ENCODE measurements at regions not wholly inside any gene's neighbourhood (a gene's known extent, or its start where the extent isn't known, plus 50 kb on each side); places are given as distances from the start of the nearest gene placed in this dataset.

- no peak for DNase-seq
- H3K27me3 Mint-ChIP-seq (ENCODE audit: insufficient read depth): no peaks in the 10 kb centered on the region
- no peaks in the 10 kb centered on the region for H3K36me3 Mint-ChIP-seq (ENCODE audit: low read depth)
- no peak for TF ChIP-seq CTCF (IDR thresholded peaks at IDR 0.05)
- H3K9me3 Mint-ChIP-seq: peaks cover 8% of the 10 kb centered on the region
- no peak overlapping the region for H3K27ac Mint-ChIP-seq
- no peaks in the 10 kb centered on the region for H3K4me1 Mint-ChIP-seq (ENCODE audit: low read depth)
- no peak overlapping the region for H3K4me3 Mint-ChIP-seq
Observed at GRCh38 chr2:126480033-126480432, 175.9 kb upstream of the GYPC start.

GRCh38 chr2:126482582-126483464 lies 173.1 kb upstream of the GYPC start:
- TF ChIP-seq CTCF (IDR thresholded peaks at IDR 0.05): no peak
- H3K36me3 Mint-ChIP-seq (ENCODE audit: low read depth): no peaks in the 10 kb centered on the region
- no peak overlapping the region for H3K27ac Mint-ChIP-seq
- no peaks in the 10 kb centered on the region for H3K4me1 Mint-ChIP-seq (ENCODE audit: low read depth)
- no peaks in the 10 kb centered on the region for H3K27me3 Mint-ChIP-seq (ENCODE audit: insufficient read depth)
- no peak for DNase-seq
- H3K9me3 Mint-ChIP-seq: peaks cover 12% of the 10 kb centered on the region
- no peak overlapping the region for H3K4me3 Mint-ChIP-seq

- TF ChIP-seq CTCF (IDR thresholded peaks at IDR 0.05): no peak
- H3K27me3 Mint-ChIP-seq (ENCODE audit: insufficient read depth): no peaks in the 10 kb centered on the region
- no peak overlapping the region for H3K27ac Mint-ChIP-seq
Observed at GRCh38 chr2:126494593-126494992, 161.4 kb upstream of the GYPC start.

GRCh38 chr2:126495189-126495588 lies 160.8 kb upstream of the GYPC start:
- no peak for DNase-seq
- no peak overlapping the region for H3K27ac Mint-ChIP-seq
- H3K27me3 Mint-ChIP-seq (ENCODE audit: insufficient read depth): no peaks in the 10 kb centered on the region
- H3K36me3 Mint-ChIP-seq (ENCODE audit: low read depth): no peaks in the 10 kb centered on the region
- no peak overlapping the region for H3K4me3 Mint-ChIP-seq
- no peaks in the 10 kb centered on the region for H3K4me1 Mint-ChIP-seq (ENCODE audit: low read depth)
- TF ChIP-seq CTCF (IDR thresholded peaks at IDR 0.05): no peak
- H3K9me3 Mint-ChIP-seq: peaks cover 53% of the 10 kb centered on the region

More at GRCh38 chr2:126494593-126494992, 161.4 kb upstream of the GYPC start:
- Mint-ChIP-seq H3K4me1 (ENCODE audit: low read depth) (no peaks in the 10 kb centered on the region), H3K4me3 (no peak overlapping the region), H3K36me3 (ENCODE audit: low read depth) (no peaks in the 10 kb centered on the region), H3K9me3 (peaks cover 53% of the 10 kb centered on the region)
- DNase-seq: no peak

GRCh38 chr2:126496493-126496892 lies 159.5 kb upstream of the GYPC start:
- no peak for DNase-seq
- Mint-ChIP-seq H3K27ac (no peak overlapping the region), H3K4me1 (ENCODE audit: low read depth) (no peaks in the 10 kb centered on the region), H3K27me3 (ENCODE audit: insufficient read depth) (no peaks in the 10 kb centered on the region), H3K36me3 (ENCODE audit: low read depth) (no peaks in the 10 kb centered on the region), H3K4me3 (no peak overlapping the region), H3K9me3 (peaks cover 50% of the 10 kb centered on the region)
- TF ChIP-seq CTCF (IDR thresholded peaks at IDR 0.05): no peak
